Osteoblast (primary cell): ENCODE measurements at regions not wholly inside any gene's neighbourhood (a gene's known extent, or its start where the extent isn't known, plus 50 kb on each side); places are given as distances from the start of the nearest gene placed in this dataset.

Source experiments
- DNase-seq: peaks from one replicate; pipeline ENCODE4 v3.0.0; 2011; ENCODE audit warnings: low spot score, mixed read lengths; ENCODE audit not compliant: insufficient read length; ENCODE audit errors: missing footprints
- H2AFZ ChIP-seq: 2 replicates; pipeline ENCODE4 v1.6.0; 2011; ENCODE audit warnings: mild to moderate bottlenecking, low read length
- H3K27ac ChIP-seq: 2 replicates; pipeline ENCODE4 v1.5.1; 2011; ENCODE audit warnings: mild to moderate bottlenecking, low read depth, low read length, moderate library complexity
- H3K27me3 ChIP-seq: 2 replicates; pipeline ENCODE4 v1.6.0; 2012; ENCODE audit warnings: mild to moderate bottlenecking, control low read depth, inconsistent platforms, low read length, moderate library complexity; ENCODE audit not compliant: insufficient read depth
- H3K36me3 ChIP-seq: 2 replicates; pipeline ENCODE4 v1.5.1; 2011; ENCODE audit warnings: mild to moderate bottlenecking, low read length, control low read depth, moderate library complexity; ENCODE audit not compliant: insufficient read depth
- H3K4me1 ChIP-seq: 2 replicates; pipeline ENCODE4 v1.5.1; 2011; ENCODE audit warnings: mild to moderate bottlenecking, low read length, control low read depth, moderate library complexity; ENCODE audit not compliant: insufficient read depth
- H3K4me2 ChIP-seq: 2 replicates; pipeline ENCODE4 v1.6.0; 2011; ENCODE audit warnings: mild to moderate bottlenecking, low read length; ENCODE audit not compliant: insufficient read depth
- H3K4me3 ChIP-seq: fragments of 200-600 bp; sonication (generic); 3 replicates; pipeline ENCODE4 v1.5.1; 2012; ENCODE audit warnings: mild to moderate bottlenecking, low read length, inconsistent platforms; ENCODE audit not compliant: insufficient read depth
- H3K79me2 ChIP-seq: 2 replicates; pipeline ENCODE4 v1.6.0; 2012; ENCODE audit warnings: mild to moderate bottlenecking, low read length, control low read depth, inconsistent platforms; ENCODE audit not compliant: insufficient read depth
- H3K9me3 ChIP-seq: 2 replicates; pipeline ENCODE4 v1.5.1; 2011; ENCODE audit warnings: low read depth, low read length, control low read depth
- H4K20me1 ChIP-seq: 2 replicates; pipeline ENCODE4 v1.6.0; 2012; ENCODE audit warnings: mild to moderate bottlenecking, low read length, control low read depth; ENCODE audit not compliant: insufficient read depth
- TF ChIP-seq, protein P1 (sequence below): IDR thresholded peaks from 2 replicates; pipeline ENCODE4 v1.5.1; 2011; ENCODE audit warnings: mild to moderate bottlenecking, low read depth, low read length, moderate library complexity; ENCODE audit errors: extremely low read depth

- Histone ChIP-seq H3K27me3 (no peaks in the 10 kb centered on the region), H3K27ac (no peak overlapping the region), H3K4me1 (peaks cover 8% of the 10 kb centered on the region), H3K79me2 (no peaks in the 10 kb centered on the region), H3K9me3 (no peaks in the 10 kb centered on the region), H2AFZ (no peak overlapping the region), H4K20me1 (no peaks in the 10 kb centered on the region), H3K4me3 (no peak overlapping the region), H3K36me3 (no peaks in the 10 kb centered on the region), H3K4me2 (no peak overlapping the region)
- TF ChIP-seq, protein P1, sequence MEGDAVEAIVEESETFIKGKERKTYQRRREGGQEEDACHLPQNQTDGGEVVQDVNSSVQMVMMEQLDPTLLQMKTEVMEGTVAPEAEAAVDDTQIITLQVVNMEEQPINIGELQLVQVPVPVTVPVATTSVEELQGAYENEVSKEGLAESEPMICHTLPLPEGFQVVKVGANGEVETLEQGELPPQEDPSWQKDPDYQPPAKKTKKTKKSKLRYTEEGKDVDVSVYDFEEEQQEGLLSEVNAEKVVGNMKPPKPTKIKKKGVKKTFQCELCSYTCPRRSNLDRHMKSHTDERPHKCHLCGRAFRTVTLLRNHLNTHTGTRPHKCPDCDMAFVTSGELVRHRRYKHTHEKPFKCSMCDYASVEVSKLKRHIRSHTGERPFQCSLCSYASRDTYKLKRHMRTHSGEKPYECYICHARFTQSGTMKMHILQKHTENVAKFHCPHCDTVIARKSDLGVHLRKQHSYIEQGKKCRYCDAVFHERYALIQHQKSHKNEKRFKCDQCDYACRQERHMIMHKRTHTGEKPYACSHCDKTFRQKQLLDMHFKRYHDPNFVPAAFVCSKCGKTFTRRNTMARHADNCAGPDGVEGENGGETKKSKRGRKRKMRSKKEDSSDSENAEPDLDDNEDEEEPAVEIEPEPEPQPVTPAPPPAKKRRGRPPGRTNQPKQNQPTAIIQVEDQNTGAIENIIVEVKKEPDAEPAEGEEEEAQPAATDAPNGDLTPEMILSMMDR: no peak
- no peak for DNase-seq
Observed at GRCh38 chr6:81623106-81623759, 129.2 kb downstream of the TENT5A start.

- no peak for DNase-seq
- H3K36me3 ChIP-seq: no peaks in the 10 kb centered on the region
- TF ChIP-seq, protein P1: no peak
Observed at GRCh38 chr6:81621816-81622395, 130.6 kb downstream of the TENT5A start.

GRCh38 chr6:81614292-81614691 lies 138.2 kb downstream of the TENT5A start:
- peak overlapping the region; percentile 63 for H3K4me2 ChIP-seq
- TF ChIP-seq, protein P1: no peak

More at GRCh38 chr6:81621816-81622395, 130.6 kb downstream of the TENT5A start:
- Histone ChIP-seq H3K79me2 (no peaks in the 10 kb centered on the region), H3K9me3 (no peaks in the 10 kb centered on the region), H3K4me2 (no peak overlapping the region), H3K4me1 (peaks cover 8% of the 10 kb centered on the region), H4K20me1 (no peaks in the 10 kb centered on the region), H3K27me3 (no peaks in the 10 kb centered on the region), H3K4me3 (no peak overlapping the region), H3K27ac (peak overlapping the region; percentile 33), H2AFZ (no peak overlapping the region)

GRCh38 chr6:81613606-81614005 lies 138.9 kb downstream of the TENT5A start:
- H3K27me3 ChIP-seq: no peaks in the 10 kb centered on the region
- H3K4me1 ChIP-seq: peaks cover 19% of the 10 kb centered on the region
- no peaks in the 10 kb centered on the region for H4K20me1 ChIP-seq
- peak overlapping the region; percentile 1 for H2AFZ ChIP-seq
- peak overlapping the region; percentile 63 for H3K4me2 ChIP-seq
- no peaks in the 10 kb centered on the region for H3K79me2 ChIP-seq
- no peaks in the 10 kb centered on the region for H3K36me3 ChIP-seq
- TF ChIP-seq, protein P1: no peak
- peak overlapping the region; percentile 83 for H3K27ac ChIP-seq
- no peaks in the 10 kb centered on the region for H3K9me3 ChIP-seq
- no peak overlapping the region for H3K4me3 ChIP-seq
- no peak for DNase-seq

More at GRCh38 chr6:81614292-81614691, 138.2 kb downstream of the TENT5A start:
- H3K27ac ChIP-seq: peak overlapping the region; percentile 83
- H3K9me3 ChIP-seq: no peaks in the 10 kb centered on the region
- no peaks in the 10 kb centered on the region for H3K36me3 ChIP-seq
- peak overlapping the region; percentile 37 for H3K4me3 ChIP-seq
- peaks cover 16% of the 10 kb centered on the region for H3K4me1 ChIP-seq
- no peak for DNase-seq
- H3K79me2 ChIP-seq: no peaks in the 10 kb centered on the region
- peak overlapping the region; percentile 2 for H2AFZ ChIP-seq
- no peaks in the 10 kb centered on the region for H3K27me3 ChIP-seq
- no peaks in the 10 kb centered on the region for H4K20me1 ChIP-seq
